Astrocyte (in vitro differentiated cells and primary cell): ENCODE measurements at regions not wholly inside any gene's neighbourhood (a gene's known extent, or its start where the extent isn't known, plus 50 kb on each side); places are given as distances from the start of the nearest gene placed in this dataset.
"Not testable (repeated sequence)": the region's sequence is repeated elsewhere in the genome, so short reads cannot be mapped to it uniquely, and the experiment has no call there.

Experiments used
- DNase-seq: peaks from one replicate; pipeline ENCODE4 v3.0.0-alpha.2; 2010; ENCODE audit warnings: low read depth
- FAIRE-seq: peaks from 2 replicates; lab custom pipeline; 2011; peaks lifted over from hg19 to GRCh38; lab: Jason Lieb, UNC
- H2AFZ ChIP-seq: 2 replicates; pipeline ENCODE4 v1.6.0; 2012; ENCODE audit warnings: low read depth, low read length, inconsistent platforms
- H3K27ac ChIP-seq: 2 replicates; pipeline ENCODE4 v1.5.1; 2011; ENCODE audit warnings: low read depth, low read length, inconsistent platforms
- H3K27me3 ChIP-seq: 2 replicates; pipeline ENCODE4 v1.6.0; 2011; ENCODE audit warnings: low read length, inconsistent platforms; ENCODE audit not compliant: insufficient read depth
- H3K36me3 ChIP-seq: 2 replicates; pipeline ENCODE4 v1.5.1; 2011; ENCODE audit warnings: low read length, inconsistent platforms; ENCODE audit not compliant: insufficient read depth
- H3K4me1 ChIP-seq: 2 replicates; pipeline ENCODE4 v1.5.1; 2011; ENCODE audit warnings: low read length, inconsistent platforms; ENCODE audit not compliant: insufficient read depth
- H3K4me2 ChIP-seq: 2 replicates; pipeline ENCODE4 v1.6.0; 2012; ENCODE audit warnings: low read length, inconsistent platforms
- H3K4me3 ChIP-seq: 2 replicates; pipeline ENCODE4 v1.5.1; 2011; ENCODE audit warnings: low read depth, mild to moderate bottlenecking, low read length, inconsistent platforms; ENCODE audit not compliant: insufficient read depth
- H3K79me2 ChIP-seq: 2 replicates; pipeline ENCODE4 v1.6.0; 2012; ENCODE audit warnings: mild to moderate bottlenecking, low read length, inconsistent platforms; ENCODE audit not compliant: insufficient read depth
- H3K9ac ChIP-seq: 2 replicates; pipeline ENCODE4 v1.6.0; 2012; ENCODE audit warnings: mild to moderate bottlenecking, low read length, inconsistent platforms
- H3K9me3 ChIP-seq: 2 replicates; pipeline ENCODE4 v1.5.1; 2012; ENCODE audit warnings: low read depth, mild to moderate bottlenecking, low read length, inconsistent platforms; ENCODE audit not compliant: insufficient read depth
- H4K20me1 ChIP-seq: 2 replicates; pipeline ENCODE4 v1.6.0; 2012; ENCODE audit warnings: low read length, inconsistent platforms; ENCODE audit not compliant: insufficient read depth
- H3K27ac Mint-ChIP-seq: one replicate; pipeline ENCODE4 v1.8.0; 2021; ENCODE audit warnings: mild to moderate bottlenecking, mixed read lengths; ENCODE audit not compliant: unreplicated experiment
- H3K27me3 Mint-ChIP-seq: one replicate; pipeline ENCODE4 v1.8.0; 2021; ENCODE audit warnings: low read depth, mixed read lengths; ENCODE audit not compliant: unreplicated experiment
- H3K36me3 Mint-ChIP-seq: one replicate; pipeline ENCODE4 v1.8.0; 2021; ENCODE audit warnings: low read depth, mixed read lengths; ENCODE audit not compliant: unreplicated experiment
- H3K4me1 Mint-ChIP-seq: one replicate; pipeline ENCODE4 v1.8.0; 2021; ENCODE audit warnings: low read depth, mixed read lengths; ENCODE audit not compliant: unreplicated experiment
- H3K4me3 Mint-ChIP-seq: one replicate; pipeline ENCODE4 v1.8.0; 2021; ENCODE audit warnings: mild to moderate bottlenecking, moderate library complexity, mixed read lengths; ENCODE audit not compliant: unreplicated experiment
- H3K9me3 Mint-ChIP-seq: one replicate; pipeline ENCODE4 v1.8.0; 2021; ENCODE audit warnings: mild to moderate bottlenecking, mixed read lengths; ENCODE audit not compliant: unreplicated experiment

GRCh38 chr5:34354440-34354839 lies 301.7 kb upstream of the RAI14 start:
- not testable (repeated sequence) for FAIRE-seq, H3K27me3 ChIP-seq, H3K4me3 Mint-ChIP-seq, H3K9me3 Mint-ChIP-seq, H2AFZ ChIP-seq, H3K27ac Mint-ChIP-seq, H3K79me2 ChIP-seq, H3K4me1 ChIP-seq, H3K4me3 ChIP-seq, H3K36me3 ChIP-seq, H3K36me3 Mint-ChIP-seq, DNase-seq, H3K27me3 Mint-ChIP-seq, H3K4me1 Mint-ChIP-seq, H3K4me2 ChIP-seq, H3K27ac ChIP-seq, H4K20me1 ChIP-seq, H3K9me3 ChIP-seq, H3K9ac ChIP-seq

GRCh38 chr5:34371417-34371816 lies 284.7 kb upstream of the RAI14 start:
- not testable (repeated sequence) for H3K27ac ChIP-seq, H3K36me3 ChIP-seq, H3K4me3 Mint-ChIP-seq, H4K20me1 ChIP-seq, H3K27me3 Mint-ChIP-seq, H3K4me2 ChIP-seq, H3K9ac ChIP-seq, H3K9me3 ChIP-seq, H3K9me3 Mint-ChIP-seq, H3K4me3 ChIP-seq, H3K4me1 ChIP-seq, H3K27me3 ChIP-seq, H3K4me1 Mint-ChIP-seq, H3K36me3 Mint-ChIP-seq, H3K79me2 ChIP-seq, H2AFZ ChIP-seq, H3K27ac Mint-ChIP-seq, DNase-seq
- FAIRE-seq, result peak; percentile 26

DNA sequence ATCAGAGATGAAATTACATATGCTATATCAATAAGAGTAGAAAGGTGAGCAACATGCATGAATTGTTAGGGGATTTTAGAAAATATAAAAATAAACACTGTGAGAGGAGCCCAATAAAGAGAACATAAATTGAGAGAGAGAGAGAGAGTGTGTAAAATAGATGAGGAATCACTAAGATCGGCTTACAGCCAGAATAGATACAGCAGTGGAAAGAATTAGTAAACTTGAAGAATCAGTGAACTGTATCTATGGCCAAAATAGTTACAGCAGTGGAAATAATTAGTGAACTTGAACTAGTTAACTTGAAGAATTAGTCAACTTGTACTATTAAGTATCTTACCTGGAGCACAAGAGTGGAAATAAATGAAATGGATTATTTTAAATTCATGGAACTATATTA lies 284.3 kb upstream of the RAI14 start:
- not testable (repeated sequence) for H3K9ac ChIP-seq, DNase-seq, H3K4me1 Mint-ChIP-seq, H3K9me3 ChIP-seq, H3K27me3 ChIP-seq, H3K27me3 Mint-ChIP-seq, H3K4me3 ChIP-seq, H3K4me3 Mint-ChIP-seq, H3K36me3 Mint-ChIP-seq, H4K20me1 ChIP-seq, H3K4me1 ChIP-seq, H3K36me3 ChIP-seq, H3K27ac ChIP-seq, H3K9me3 Mint-ChIP-seq, H3K79me2 ChIP-seq, H2AFZ ChIP-seq, FAIRE-seq, H3K27ac Mint-ChIP-seq, H3K4me2 ChIP-seq

DNA sequence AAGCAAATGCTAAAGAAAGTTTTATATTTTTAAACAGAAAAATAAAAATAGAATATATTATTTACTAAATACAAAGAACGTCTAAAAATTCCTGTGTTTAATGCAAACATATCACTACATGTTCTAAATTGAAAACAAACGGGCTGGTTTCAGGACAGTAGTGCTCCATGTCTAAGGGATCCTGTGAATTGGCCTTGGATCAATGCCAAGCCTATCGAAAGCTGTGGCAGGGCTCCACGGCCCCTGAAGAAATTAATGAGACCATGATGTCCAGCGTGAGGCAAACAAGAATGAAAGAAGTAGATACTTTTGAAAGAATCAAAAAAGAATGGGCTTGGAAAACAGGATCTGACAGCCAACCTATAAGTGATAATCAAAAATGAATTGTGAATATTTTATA lies 283.4 kb upstream of the RAI14 start:
- not testable (repeated sequence) for H3K4me1 Mint-ChIP-seq, H3K4me2 ChIP-seq, H3K36me3 Mint-ChIP-seq, H3K4me3 ChIP-seq, H3K4me1 ChIP-seq, H3K79me2 ChIP-seq, H3K9ac ChIP-seq, H3K27me3 Mint-ChIP-seq, H3K9me3 ChIP-seq, H3K36me3 ChIP-seq, DNase-seq, H4K20me1 ChIP-seq, H3K27me3 ChIP-seq, H3K27ac Mint-ChIP-seq, FAIRE-seq, H3K9me3 Mint-ChIP-seq, H3K27ac ChIP-seq, H2AFZ ChIP-seq, H3K4me3 Mint-ChIP-seq

GRCh38 chr5:34377651-34378050 lies 278.5 kb upstream of the RAI14 start:
- not testable (repeated sequence) for H3K79me2 ChIP-seq, H3K9me3 ChIP-seq, H3K4me1 Mint-ChIP-seq, H3K4me3 ChIP-seq, H3K4me2 ChIP-seq, H3K4me1 ChIP-seq, H3K36me3 ChIP-seq, H3K9me3 Mint-ChIP-seq, H2AFZ ChIP-seq, H3K27me3 ChIP-seq, H4K20me1 ChIP-seq, H3K36me3 Mint-ChIP-seq, H3K27ac Mint-ChIP-seq, H3K9ac ChIP-seq, H3K27me3 Mint-ChIP-seq, H3K4me3 Mint-ChIP-seq
- DNase-seq (peak; percentile 2), FAIRE-seq (peak; percentile 69)
- H3K27ac ChIP-seq, result peak overlapping the region; percentile 33

DNA sequence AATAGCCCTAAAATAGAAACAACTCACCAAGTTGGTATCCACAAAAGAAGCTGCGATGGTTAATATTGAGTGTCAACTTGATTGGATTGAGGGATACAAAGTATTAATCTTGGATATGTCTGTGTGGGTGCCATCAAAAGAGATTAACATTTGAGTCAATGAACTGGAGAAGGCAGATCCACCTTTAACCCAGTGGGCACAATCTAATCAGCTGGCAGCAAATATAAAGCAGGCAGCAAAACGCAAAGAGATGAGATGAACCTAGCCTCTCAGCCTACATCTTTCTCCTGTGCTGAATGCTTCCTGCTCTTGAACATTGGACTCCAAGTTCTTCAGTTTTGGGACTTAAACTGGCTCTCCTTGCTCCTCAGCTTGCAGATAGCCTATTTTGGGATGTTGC lies 277.6 kb upstream of the RAI14 start:
- not testable (repeated sequence) for H3K27ac Mint-ChIP-seq, H2AFZ ChIP-seq, H3K4me1 Mint-ChIP-seq, H3K4me3 ChIP-seq, H3K9ac ChIP-seq, H4K20me1 ChIP-seq, H3K9me3 Mint-ChIP-seq, H3K36me3 Mint-ChIP-seq, H3K27me3 Mint-ChIP-seq, H3K9me3 ChIP-seq, H3K27ac ChIP-seq, H3K36me3 ChIP-seq, H3K27me3 ChIP-seq, FAIRE-seq, H3K4me1 ChIP-seq, DNase-seq, H3K4me2 ChIP-seq, H3K79me2 ChIP-seq, H3K4me3 Mint-ChIP-seq
